ENCODE measurements at regions not wholly inside any gene's neighbourhood (a gene's known extent, or its start where the extent isn't known, plus 50 kb on each side); places are given as distances from the start of the nearest gene placed in this dataset.

DNA sequence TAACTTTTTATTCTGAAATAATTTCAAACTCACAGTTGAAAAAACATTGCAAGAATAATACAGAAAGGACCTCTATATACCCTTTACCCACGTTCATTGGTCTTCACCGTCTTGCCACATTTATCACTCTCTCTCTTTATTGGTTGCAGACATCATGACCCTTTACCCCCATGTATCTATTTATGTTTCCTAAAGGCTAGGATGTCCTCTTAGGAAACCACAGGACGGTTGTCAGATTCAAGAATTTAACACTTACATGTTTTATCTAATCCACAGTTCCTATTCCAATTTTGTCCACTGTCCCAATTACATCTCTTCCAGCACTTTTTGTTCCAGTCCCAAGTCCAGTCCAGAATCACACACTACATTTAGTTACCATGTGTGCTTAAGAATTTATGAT lies 67.6 kb upstream of the FGFR2 start:
- TF ChIP-seq, protein P1, sequence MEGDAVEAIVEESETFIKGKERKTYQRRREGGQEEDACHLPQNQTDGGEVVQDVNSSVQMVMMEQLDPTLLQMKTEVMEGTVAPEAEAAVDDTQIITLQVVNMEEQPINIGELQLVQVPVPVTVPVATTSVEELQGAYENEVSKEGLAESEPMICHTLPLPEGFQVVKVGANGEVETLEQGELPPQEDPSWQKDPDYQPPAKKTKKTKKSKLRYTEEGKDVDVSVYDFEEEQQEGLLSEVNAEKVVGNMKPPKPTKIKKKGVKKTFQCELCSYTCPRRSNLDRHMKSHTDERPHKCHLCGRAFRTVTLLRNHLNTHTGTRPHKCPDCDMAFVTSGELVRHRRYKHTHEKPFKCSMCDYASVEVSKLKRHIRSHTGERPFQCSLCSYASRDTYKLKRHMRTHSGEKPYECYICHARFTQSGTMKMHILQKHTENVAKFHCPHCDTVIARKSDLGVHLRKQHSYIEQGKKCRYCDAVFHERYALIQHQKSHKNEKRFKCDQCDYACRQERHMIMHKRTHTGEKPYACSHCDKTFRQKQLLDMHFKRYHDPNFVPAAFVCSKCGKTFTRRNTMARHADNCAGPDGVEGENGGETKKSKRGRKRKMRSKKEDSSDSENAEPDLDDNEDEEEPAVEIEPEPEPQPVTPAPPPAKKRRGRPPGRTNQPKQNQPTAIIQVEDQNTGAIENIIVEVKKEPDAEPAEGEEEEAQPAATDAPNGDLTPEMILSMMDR (IDR thresholded peaks at IDR 0.05) = no peak
- TF ChIP-seq POLR2A (IDR thresholded peaks at IDR 0.05; ENCODE audit: low read depth) = no peak
- intact Hi-C loops (cut with DNase I) = no loop called here
- DNase-seq (ENCODE audit: extremely low spot score) = no peak
- Histone ChIP-seq H3K36me3 (no peaks in the 10 kb centered on the region), H3K27ac (replicated peaks in 1 of 4) (peak overlapping the region in 1 of 4 donors; percentile 54), H3K4me1 (peaks cover 16 to 44% (median 30%) of the 10 kb centered on the region in 4 donors), H3K27me3 (no peaks in the 10 kb centered on the region), H3K4me3 (no peak overlapping the region), H3K9me3 (no peaks in the 10 kb centered on the region)
- 79% methylated on average over 3 of the region's 3 CpGs for WGBS

DNA sequence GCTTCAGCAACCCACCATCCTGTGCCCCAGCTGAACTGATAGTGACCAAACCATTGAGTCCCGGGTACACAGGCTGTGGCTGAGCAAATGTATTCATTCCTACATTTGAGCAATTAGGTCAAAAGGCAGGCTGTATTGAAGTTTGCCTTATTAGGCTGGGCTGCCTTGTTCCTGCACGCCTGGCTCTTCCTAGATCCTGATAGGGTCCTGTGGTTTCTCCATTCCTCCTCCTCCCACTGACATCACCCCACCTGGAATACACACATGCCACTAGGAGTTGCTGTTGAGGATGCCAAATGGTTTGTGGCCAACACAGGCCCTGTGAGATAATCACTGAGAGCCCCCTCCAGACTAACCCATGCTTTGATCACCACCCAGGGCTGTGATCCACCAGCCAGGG lies 66.4 kb upstream of the FGFR2 start:
- H3K27ac ChIP-seq (replicated peaks in 1 of 4) = no peak overlapping the region
- intact Hi-C loops (cut with DNase I) = no loop called here
- H3K4me3 ChIP-seq = no peak overlapping the region
- TF ChIP-seq POLR2A (IDR thresholded peaks at IDR 0.05; ENCODE audit: low read depth) = no peak
- TF ChIP-seq, protein P1 (IDR thresholded peaks at IDR 0.05) = no peak
- TF ChIP-seq EP300 (IDR thresholded peaks at IDR 0.05) = no peak
- TF ChIP-seq POLR2AphosphoS5 (IDR thresholded peaks at IDR 0.05) = no peak
- no peaks in the 10 kb centered on the region for H3K36me3 ChIP-seq
- H3K9me3 ChIP-seq = no peaks in the 10 kb centered on the region
- peaks cover 16 to 44% (median 30%) of the 10 kb centered on the region in 4 donors for H3K4me1 ChIP-seq
- 76% methylated on average over 2 of the region's 2 CpGs for WGBS
- no peaks in the 10 kb centered on the region for H3K27me3 ChIP-seq
- no peak for DNase-seq (ENCODE audit: extremely low spot score)

DNA sequence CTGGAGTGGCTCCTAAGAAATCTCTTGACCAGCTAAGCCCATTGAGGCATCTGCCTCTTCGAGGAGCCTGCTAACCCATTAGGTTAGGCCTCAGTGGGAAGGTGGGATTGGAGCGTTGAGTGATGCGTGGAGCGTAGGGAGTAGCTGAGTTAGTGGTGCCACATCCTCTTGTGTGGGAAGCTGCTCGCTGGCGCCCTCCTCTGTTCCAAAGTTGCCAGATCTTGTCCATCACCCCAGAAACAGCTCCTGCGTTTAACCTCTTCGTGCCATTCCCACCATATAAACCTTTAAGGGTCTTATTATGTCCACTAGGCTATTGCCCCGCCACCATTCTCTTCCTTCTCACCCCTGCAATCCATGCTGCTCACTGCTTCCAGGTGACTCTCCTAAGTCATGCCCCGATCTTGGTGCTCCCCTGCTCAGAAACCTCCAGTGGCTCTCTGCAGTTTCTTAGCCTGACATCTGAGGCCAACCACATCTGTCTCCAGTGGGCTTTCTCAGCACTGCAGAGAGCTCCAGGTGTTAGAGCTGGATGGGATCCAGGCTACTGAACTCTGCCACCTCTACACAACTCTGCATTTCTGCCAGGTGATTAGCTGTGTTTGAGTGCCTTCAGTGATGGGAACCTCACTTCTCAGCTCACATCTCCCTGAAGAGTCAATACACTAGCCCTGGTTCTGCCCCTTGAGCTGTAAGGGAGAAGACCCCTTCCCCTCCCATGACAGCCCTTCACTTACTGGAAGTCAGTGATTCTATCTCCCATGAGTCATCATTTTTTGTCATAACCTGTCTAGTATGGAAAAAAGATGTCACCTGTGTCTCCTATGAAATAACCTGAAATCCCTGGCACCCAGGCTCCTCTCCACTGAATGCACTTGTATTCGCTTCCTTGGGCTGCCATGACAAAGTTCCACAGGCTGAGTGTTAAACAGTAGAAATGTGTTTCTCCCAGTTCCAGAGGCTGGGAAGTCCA lies 65.0 kb upstream of the FGFR2 start:
- intact Hi-C loops (cut with DNase I) = no loop called here
- Histone ChIP-seq H3K9me3 (no peaks in the 10 kb centered on the region), H3K4me3 (no peak overlapping the region), H3K27ac (replicated peaks in 1 of 4) (no peak overlapping the region), H3K27me3 (no peaks in the 10 kb centered on the region), H3K4me1 (peaks cover 7 to 29% (median 17%) of the 10 kb centered on the region in 4 donors), H3K36me3 (no peaks in the 10 kb centered on the region)
- TF ChIP-seq POLR2AphosphoS5 (IDR thresholded peaks at IDR 0.05) = no peak
- no peak for TF ChIP-seq POLR2A (IDR thresholded peaks at IDR 0.05; ENCODE audit: low read depth)
- TF ChIP-seq, protein P1 (IDR thresholded peaks at IDR 0.05) = no peak
- TF ChIP-seq EP300 (IDR thresholded peaks at IDR 0.05) = no peak
- WGBS = 67% methylated on average over 11 of the region's 11 CpGs
- no peak for DNase-seq (ENCODE audit: extremely low spot score)

DNA sequence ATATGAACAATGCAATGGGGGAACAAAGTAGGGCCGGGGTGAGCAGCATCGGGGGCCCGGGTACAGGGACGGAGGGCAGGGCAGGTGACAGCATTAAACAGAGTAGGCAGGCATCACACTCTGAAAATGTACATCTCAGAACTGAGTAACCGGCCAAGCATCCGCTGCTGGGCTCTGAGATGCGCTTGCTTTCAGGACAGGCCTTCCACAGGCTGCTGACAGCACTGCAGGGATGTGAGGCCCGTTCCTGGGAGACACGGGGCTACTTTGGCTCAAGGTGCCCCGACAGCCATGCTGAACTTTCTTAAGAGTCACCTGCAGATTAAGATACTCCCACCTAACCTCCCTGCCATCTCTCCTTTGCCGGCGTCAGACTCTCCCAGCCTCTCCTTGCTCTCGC lies 64.3 kb upstream of the FGFR2 start:
- Histone ChIP-seq H3K4me3 (no peak overlapping the region), H3K27me3 (no peaks in the 10 kb centered on the region), H3K36me3 (no peaks in the 10 kb centered on the region)

More for the DNA sequence above, 64.3 kb upstream of the FGFR2 start:
- TF ChIP-seq POLR2AphosphoS5 (IDR thresholded peaks at IDR 0.05) (no peak), POLR2A (IDR thresholded peaks at IDR 0.05; ENCODE audit: low read depth) (no peak), EP300 (IDR thresholded peaks at IDR 0.05) (no peak)
- TF ChIP-seq, protein P1 (IDR thresholded peaks at IDR 0.05) = no peak
- Histone ChIP-seq H3K4me1 (peaks cover under 1 to 22% (median 10%) of the 10 kb centered on the region in 4 donors), H3K9me3 (no peaks in the 10 kb centered on the region), H3K27ac (replicated peaks in 1 of 4) (no peak overlapping the region)
- DNase-seq (ENCODE audit: extremely low spot score) = no peak
- intact Hi-C loops (cut with DNase I) = no loop called here
- WGBS = 93% methylated on average over 12 of the region's 13 CpGs

Measured in esophagus muscularis mucosa (tissue), 4 donors.